ENCODE measurements at regions not wholly inside any gene's neighbourhood (a gene's known extent, or its start where the extent isn't known, plus 50 kb on each side); places are given as distances from the start of the nearest gene placed in this dataset.

DNA sequence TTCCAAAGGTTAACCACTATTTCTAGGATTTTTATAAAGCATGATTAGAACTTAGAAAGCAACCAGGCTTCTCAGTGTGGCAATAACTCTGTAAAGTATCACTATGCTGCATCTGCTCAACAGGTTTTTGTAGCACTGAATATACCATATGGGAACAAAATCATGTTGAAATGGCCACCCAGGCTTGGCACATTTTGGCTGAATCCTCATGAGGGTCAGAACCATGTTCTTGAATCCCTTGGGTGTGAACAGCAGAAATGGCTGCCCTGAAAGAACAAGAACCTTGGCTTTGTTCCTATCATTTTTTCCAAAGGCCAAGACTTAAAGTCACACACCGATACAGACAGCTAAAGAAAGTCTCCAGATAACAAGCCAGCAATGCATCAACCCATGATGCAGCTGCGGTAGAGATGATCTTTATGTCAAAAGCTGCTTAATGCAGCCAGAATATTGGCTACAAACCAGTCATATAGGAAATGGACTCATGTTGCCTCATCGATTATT is 283.0 kb upstream of the NOX3 start:
- TF ChIP-seq, protein P1, sequence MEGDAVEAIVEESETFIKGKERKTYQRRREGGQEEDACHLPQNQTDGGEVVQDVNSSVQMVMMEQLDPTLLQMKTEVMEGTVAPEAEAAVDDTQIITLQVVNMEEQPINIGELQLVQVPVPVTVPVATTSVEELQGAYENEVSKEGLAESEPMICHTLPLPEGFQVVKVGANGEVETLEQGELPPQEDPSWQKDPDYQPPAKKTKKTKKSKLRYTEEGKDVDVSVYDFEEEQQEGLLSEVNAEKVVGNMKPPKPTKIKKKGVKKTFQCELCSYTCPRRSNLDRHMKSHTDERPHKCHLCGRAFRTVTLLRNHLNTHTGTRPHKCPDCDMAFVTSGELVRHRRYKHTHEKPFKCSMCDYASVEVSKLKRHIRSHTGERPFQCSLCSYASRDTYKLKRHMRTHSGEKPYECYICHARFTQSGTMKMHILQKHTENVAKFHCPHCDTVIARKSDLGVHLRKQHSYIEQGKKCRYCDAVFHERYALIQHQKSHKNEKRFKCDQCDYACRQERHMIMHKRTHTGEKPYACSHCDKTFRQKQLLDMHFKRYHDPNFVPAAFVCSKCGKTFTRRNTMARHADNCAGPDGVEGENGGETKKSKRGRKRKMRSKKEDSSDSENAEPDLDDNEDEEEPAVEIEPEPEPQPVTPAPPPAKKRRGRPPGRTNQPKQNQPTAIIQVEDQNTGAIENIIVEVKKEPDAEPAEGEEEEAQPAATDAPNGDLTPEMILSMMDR (IDR thresholded peaks at IDR 0.05), result no peak
- no peak for TF ChIP-seq EP300 (IDR thresholded peaks at IDR 0.05)
- TF ChIP-seq POLR2A (IDR thresholded peaks at IDR 0.05; ENCODE audit: low read length), result no peak
- TF ChIP-seq, protein P2, sequence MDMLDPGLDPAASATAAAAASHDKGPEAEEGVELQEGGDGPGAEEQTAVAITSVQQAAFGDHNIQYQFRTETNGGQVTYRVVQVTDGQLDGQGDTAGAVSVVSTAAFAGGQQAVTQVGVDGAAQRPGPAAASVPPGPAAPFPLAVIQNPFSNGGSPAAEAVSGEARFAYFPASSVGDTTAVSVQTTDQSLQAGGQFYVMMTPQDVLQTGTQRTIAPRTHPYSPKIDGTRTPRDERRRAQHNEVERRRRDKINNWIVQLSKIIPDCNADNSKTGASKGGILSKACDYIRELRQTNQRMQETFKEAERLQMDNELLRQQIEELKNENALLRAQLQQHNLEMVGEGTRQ (IDR thresholded peaks at IDR 0.05), result no peak
- no peak for TF ChIP-seq SMC3 (IDR thresholded peaks at IDR 0.05)

All from A549 (cell line).